Fibroblast of mammary gland (primary cell): ENCODE measurements at regions not wholly inside any gene's neighbourhood (a gene's known extent, or its start where the extent isn't known, plus 50 kb on each side); places are given as distances from the start of the nearest gene placed in this dataset.

ENCODE experiments used
- DNase-seq: peaks from one replicate; pipeline ENCODE4 v3.0.0-alpha.2; 2010; ENCODE audit warnings: low read depth
- H3K4me3 ChIP-seq: 2 replicates; pipeline ENCODE4 v1.5.1; 2011; ENCODE audit warnings: low read depth, mild to moderate bottlenecking, low read length, moderate library complexity; ENCODE audit not compliant: control insufficient read depth
- TF ChIP-seq, protein P1 (sequence below): conservative IDR thresholded peaks from 2 replicates; pipeline ENCODE4 v1.5.1; 2011; ENCODE audit warnings: low read depth, low read length, inconsistent platforms; ENCODE audit not compliant: control insufficient read depth, insufficient read depth

DNA sequence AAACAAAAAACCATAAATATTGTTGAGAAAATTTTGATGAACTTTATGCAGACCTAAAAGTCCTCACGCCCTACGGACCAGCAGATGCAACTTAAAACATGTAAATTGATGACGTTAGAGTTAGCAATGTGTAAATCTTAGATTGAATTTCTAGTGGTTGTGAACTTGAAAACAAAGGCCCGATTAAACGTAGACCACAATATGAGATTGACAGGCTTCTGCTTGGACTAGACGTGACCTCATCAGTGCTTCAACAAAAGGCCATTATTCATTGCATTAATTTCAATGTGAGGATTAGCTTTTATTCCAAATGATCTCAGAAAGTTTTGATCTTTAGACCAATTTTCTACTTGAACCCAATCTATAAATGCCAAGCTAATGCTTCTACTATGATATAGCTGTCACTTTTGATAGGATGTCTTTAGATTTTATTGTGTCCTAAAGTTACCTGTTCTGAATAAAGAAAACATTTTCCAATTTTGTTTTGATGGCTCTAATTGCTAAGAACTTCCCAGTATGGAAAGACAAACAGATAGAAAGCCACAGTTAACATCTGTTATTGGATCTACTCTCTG lies 55.4 kb upstream of the SPPL2A start:
- DNase-seq: no peak
- TF ChIP-seq, protein P1, sequence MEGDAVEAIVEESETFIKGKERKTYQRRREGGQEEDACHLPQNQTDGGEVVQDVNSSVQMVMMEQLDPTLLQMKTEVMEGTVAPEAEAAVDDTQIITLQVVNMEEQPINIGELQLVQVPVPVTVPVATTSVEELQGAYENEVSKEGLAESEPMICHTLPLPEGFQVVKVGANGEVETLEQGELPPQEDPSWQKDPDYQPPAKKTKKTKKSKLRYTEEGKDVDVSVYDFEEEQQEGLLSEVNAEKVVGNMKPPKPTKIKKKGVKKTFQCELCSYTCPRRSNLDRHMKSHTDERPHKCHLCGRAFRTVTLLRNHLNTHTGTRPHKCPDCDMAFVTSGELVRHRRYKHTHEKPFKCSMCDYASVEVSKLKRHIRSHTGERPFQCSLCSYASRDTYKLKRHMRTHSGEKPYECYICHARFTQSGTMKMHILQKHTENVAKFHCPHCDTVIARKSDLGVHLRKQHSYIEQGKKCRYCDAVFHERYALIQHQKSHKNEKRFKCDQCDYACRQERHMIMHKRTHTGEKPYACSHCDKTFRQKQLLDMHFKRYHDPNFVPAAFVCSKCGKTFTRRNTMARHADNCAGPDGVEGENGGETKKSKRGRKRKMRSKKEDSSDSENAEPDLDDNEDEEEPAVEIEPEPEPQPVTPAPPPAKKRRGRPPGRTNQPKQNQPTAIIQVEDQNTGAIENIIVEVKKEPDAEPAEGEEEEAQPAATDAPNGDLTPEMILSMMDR: no peak
- no peak overlapping the region for H3K4me3 ChIP-seq

DNA sequence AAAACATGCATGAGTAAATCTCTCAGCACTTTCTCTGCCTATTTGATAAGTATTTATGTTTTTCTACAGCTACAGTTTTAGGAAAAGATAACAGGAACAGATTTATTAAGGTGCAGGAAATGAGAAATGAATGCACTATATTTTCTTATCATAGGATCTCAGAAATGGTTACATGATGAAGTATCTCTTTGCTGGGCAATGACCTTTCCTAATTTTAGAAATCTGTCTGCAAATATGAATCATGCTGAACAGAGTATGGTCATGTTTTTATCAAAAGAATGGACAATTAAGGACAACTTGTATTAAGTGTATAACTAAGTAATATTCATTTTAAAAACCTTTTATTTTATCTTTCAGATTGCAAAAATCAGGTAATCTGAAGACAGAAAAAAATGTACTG lies 53.8 kb upstream of the SPPL2A start:
- no peak overlapping the region for H3K4me3 ChIP-seq
- TF ChIP-seq, protein P1: no peak
- DNase-seq: no peak

DNA sequence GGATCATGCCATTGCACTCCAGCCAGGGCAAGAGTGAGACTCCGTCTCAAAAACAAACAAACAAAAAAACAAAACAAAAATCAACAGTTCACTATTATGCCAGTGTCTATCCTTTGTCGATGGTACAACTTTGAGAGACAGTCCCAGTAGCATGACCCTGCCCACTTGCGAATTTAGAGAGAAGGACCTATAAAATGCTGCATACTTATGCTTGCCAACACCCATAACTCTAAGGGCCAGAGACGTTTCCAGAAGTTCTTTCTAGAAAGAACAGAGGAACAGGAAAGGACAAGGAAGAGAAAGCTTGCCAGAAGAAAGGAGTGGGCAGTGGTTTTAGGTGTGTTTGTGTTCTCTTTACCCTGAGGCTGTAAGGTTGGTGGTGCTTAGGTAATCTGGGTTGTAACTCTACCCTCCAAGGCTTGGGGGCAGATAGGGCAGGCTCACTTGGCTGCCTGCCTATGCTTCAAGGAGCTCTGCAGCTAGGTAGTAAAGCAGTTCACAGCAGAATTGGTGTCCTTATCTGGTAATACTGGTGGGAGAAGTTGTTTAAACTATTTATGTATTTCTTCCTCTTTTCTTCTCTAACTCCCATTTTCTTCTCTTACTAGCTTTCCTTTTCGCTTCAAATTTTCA lies 50.6 kb upstream of the SPPL2A start:
- no peak for DNase-seq
- no peak overlapping the region for H3K4me3 ChIP-seq
- TF ChIP-seq, protein P1: no peak
